HCT116 (cell line): ENCODE measurements at regions not wholly inside any gene's neighbourhood (a gene's known extent, or its start where the extent isn't known, plus 50 kb on each side); places are given as distances from the start of the nearest gene placed in this dataset.

Source experiments
- EZH2 ChIP-seq: fragments of 200-600 bp; sonication (generic); IDR thresholded peaks from 2 replicates; pipeline ENCODE4 v1.6.1; 2017; ENCODE audit warnings: antibody characterized with exemption, mixed run types
- JUND ChIP-seq: IDR thresholded peaks from 2 replicates; pipeline ENCODE4 v1.6.1; 2012
- POLR2A ChIP-seq: IDR thresholded peaks from 2 replicates; pipeline ENCODE4 v1.7.0; 2011; ENCODE audit warnings: borderline replicate concordance; ENCODE audit not compliant: insufficient read depth, insufficient read length; ENCODE audit errors: extremely low read depth
- REST ChIP-seq: IDR thresholded peaks from 2 replicates; pipeline ENCODE4 v1.6.1; 2012; ENCODE audit warnings: low read depth
- YY1 ChIP-seq: IDR thresholded peaks from 2 replicates; pipeline ENCODE4 v1.6.1; 2011; ENCODE audit warnings: low read length, low read depth, moderate library complexity, mild to moderate bottlenecking; ENCODE audit not compliant: insufficient replicate concordance; ENCODE audit errors: extremely low read depth

DNA sequence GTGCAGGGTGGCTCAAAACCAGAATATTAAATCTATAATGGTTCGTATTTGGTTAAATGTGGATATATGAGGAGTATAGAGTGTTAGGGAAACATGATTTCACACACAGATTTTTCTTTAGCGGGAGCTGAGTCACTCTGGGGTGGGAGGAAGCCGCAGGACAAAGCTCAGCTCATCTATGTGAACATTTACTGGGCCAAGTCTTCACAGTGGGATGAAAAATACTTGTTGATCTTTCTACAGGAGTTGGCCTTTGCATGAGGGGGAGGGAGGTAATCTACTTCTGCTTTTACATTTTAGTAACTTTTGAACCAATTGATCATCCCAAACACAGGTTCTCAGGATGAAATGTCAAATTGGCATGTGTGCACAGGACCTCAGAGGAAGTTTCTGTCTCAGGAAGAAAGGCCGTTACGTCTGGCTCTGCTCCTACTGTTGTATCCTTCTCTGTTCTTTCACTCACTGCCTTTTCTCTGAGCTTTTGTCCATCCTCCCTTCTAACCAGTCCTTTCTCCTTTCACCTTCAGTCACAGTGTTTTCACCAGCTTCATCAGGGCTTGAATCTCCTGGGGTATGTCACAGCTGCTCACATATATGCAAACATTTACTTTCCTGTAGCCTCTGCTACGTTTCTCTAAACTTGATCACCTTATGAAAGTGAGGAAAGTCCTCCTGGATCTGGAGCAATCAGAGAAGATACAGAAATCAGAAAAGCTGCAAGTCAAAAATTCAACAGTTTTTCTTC is 943.3 kb upstream of the FANCL start:
- TF ChIP-seq JUND (no peak), REST (no peak), YY1 (no peak), EZH2 (no peak), POLR2A (no peak)
